GM21447 (cell line): ENCODE measurements at regions not wholly inside any gene's neighbourhood (a gene's known extent, or its start where the extent isn't known, plus 50 kb on each side); places are given as distances from the start of the nearest gene placed in this dataset.

Source experiments
- ATAC-seq: cut with Tn5 transposase; IDR thresholded peaks from one replicate; pipeline ENCODE4 v1.9.1; 2021; ENCODE audit not compliant: unreplicated experiment

DNA sequence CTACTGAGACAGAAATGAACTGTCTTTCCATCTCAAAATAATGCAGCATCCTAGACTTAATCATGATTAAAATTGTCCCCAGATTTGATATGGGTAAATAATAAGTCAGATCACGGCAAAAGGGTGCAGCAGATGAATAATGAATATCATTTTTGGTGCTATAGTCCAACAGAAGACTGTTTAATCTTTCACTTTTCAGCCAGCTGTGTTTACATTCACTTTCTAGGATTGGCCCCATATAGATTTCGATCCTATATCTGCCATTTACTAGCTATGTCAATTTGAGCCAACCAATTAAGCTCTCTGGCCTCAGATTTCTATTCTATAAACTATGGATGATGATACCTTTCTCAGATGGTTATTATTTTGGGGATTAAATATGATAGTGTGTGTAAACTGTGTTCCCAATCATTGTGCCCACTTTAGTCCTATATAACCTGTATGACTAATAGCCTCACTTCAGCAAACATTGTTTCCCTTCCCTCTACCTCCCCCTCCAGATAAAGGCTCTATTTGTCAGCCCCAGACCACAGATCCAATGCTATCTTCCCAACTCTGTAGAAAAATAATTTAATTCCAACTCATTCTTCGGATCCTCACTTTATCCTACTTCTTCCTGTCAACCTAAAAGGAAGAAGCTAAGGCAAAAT is 53.6 kb upstream of the NT5E start:
- no peak for ATAC-seq

- ATAC-seq = no peak
Measured at GRCh38 chr6:85395746-85396145, 54.1 kb upstream of the NT5E start.

- no peak for ATAC-seq
Measured at GRCh38 chr6:85394853-85395538, 54.9 kb upstream of the NT5E start.

DNA sequence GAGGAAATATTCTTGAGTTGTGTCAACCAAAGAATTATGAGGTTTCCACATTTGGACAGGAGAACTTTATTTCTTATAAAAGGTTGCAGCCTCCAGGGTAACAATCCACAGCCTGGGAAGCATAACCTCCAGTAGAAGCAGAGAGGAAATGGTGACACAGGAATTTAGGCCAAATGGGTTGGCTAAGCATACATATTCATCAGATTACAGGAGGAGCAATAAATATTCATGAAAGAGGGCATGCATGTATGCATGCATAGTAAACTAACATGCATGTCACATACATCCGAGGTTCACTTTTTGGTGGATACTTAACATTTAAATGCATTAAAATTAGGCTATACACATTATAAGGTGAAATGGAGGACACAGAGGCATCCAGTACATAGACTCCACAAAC is 55.7 kb upstream of the NT5E start:
- ATAC-seq = no peak

DNA sequence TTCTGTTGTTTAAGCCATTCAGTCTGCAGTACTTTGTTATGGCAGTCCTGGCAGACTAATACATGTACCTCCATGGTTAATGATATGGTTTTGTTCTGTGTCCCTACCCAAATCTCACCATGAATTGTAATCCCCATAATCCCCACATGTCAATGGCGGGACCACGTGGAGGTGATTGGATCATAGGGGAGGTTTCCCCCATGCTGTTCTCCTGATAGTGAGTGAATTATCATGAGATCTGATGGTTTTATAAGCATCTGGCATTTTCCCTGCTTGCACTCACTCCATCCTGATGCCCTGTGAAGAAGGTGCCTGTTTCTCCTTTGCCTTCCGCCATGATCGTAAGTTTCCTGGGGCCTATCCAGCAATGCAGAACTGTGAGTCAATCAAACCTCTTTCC is 57.5 kb upstream of the NT5E start:
- no peak for ATAC-seq

DNA sequence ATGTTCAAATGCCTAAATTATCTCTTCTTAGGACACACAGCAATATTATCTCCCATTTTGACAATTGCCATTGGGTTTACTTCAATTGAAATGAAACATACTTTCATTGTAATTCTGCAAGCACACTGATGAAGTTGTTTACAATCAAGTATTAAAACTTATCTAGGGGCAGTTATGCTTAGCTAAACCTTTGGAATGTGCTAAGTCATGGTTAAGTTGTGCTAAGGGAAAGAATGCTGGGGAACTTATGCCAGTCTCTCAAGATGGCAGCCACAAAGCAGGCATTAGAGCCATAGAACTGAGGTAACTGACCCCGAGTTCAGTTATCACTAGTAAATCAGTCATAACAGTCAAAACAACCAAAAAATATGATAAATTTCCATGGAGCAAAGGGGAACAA is 59.1 kb upstream of the NT5E start:
- ATAC-seq = no peak

GRCh38 chr6:85390105-85390728 is 59.7 kb upstream of the NT5E start:
- ATAC-seq = no peak

DNA sequence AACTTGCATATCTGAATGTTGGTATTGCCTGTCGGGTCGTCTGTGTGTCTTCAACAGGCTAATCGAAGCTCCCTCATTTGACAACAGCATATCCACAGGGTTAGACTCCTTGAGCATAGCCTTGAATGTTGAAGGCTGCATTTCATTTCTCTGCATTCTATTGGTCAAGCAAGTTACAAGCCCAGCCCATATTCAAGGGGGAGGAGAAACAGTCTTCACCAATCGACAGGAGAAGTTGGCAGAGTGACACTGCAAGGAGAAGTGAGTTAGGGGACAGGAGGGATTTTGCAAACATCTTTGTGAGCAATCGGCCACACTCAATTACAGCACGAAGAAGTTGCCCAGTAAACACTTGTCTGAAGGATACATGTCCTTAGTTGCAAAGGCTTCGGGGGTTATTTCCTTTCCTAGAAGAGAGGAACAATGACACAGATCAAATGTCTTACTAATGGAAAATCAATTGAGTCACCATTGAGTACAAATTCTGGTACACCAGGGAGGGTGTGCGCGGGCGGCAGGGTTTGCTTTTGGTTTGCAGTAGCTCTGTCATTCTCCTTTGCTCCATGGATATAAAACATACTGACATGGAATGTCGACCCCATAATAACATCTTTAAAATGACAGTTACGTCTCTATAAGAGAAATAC is 60.6 kb upstream of the NT5E start:
- ATAC-seq = no peak

DNA sequence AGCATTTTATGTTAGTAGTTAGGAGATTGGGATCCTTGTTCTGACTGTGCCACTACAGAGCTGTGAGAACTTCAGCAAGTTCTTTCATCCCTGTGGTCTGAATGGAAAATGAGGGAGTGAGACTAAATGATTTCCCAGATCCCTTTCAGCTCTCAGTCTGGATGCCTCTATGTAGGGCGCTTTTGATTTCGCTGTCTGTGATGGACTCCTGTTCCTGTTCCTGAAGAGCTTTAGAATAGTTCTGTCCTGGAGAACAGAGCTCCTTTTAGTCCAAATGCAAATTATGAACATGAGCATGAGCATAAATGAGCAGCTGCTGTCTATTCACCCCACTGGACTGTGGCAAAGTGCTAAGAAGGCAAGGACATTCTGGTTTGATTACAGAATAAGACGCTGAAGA is 61.4 kb upstream of the NT5E start:
- ATAC-seq = no peak

DNA sequence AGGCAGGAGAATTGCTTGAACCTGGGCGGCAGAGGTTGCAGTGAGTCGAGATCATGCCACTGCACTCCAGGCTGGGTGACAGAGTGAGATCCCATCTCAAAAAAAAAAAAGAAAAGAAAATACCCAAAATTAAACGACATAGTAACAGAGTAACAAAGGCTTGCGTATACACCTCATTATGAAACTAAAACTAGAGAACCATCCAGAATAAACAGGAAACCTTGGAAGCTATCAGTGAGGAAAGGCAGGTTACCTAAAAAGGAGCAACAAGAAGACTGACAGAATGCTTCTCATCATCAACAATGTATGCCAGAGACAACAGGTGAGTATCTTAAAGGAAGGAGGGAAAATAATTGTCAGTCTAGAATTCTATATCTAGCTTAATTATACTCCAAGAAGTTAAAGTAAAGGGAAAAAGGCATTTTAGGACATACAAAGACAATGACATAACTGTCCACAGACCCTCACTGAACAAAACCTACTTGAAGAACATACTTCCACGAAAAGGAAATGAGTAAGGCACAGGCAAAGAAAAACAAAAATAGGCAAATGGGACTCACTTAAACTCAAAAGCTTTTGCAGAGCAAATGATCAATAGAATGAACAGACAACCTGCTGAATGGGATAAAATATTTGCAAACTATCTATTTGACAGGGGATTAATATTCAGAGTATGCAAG is 64.1 kb upstream of the NT5E start:
- ATAC-seq = no peak

DNA sequence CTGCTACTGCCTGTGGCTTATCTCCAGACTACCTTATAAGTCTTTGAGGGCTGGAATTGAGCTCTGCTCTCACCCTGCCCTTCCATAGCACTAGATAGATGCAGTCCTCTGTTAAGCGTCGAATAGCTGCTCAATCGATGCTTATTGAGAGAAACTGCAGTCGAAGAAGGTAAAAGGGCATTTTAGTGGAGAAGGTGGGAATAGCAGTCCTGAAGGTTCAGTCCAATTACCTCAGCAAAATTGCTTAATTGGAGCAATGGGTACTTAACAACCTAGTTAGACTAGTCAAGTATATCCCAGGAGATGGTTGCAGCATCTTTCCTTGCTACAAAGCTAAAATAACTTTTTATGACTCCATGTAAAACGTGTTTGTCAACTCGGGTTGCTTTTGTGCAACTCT is 66.8 kb upstream of the NT5E start:
- no peak for ATAC-seq

GRCh38 chr6:85382541-85382940 is 67.3 kb upstream of the NT5E start:
- ATAC-seq = no peak

GRCh38 chr6:85372915-85373270 is 77.0 kb upstream of the NT5E start:
- no peak for ATAC-seq

- no peak for ATAC-seq
Measured at GRCh38 chr6:85372188-85372914, 77.5 kb upstream of the NT5E start.

DNA sequence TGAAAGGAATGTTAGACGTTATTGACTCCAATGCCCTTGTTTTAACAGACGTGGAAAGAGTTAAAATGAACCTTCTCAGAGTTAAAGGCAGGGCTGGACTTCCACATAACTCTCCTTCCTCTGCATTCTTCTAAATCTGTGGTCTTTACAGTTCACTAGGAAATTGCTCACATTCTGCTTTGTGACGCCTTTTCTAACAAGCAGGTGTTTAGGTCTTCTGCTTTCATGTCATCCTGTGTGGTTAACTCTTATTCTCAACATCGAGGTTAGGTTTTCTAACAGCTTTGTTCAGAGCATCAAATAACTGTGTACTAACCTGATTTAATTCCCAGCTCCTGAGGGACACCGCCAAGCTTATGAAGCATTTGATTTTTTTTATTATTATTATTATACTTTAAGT is 81.3 kb upstream of the NT5E start:
- ATAC-seq = no peak

DNA sequence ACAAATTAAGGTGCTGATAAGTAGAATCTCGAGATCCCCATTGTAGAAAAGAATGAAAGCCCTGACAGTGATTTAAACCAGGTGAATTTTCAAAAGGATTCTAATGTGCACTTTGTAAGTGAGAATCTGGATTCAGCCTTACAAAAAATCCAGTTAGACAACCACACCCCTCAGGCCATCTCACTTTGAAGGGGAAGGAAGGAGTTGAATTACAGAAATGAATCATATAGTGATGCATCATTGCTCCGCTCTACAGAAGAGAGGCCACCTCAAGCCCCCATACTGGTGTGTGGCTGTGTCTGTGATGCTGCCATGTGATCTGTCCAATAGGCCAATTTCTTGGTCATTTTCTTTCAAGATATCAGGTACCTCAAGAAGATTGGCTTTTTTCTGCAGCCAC is 85.5 kb upstream of the NT5E start:
- ATAC-seq = no peak

- ATAC-seq = no peak
Measured at GRCh38 chr6:85363870-85364269, 86.0 kb upstream of the NT5E start.

- ATAC-seq = no peak
Measured at GRCh38 chr6:85362652-85363310, 87.1 kb upstream of the NT5E start.

GRCh38 chr6:85361643-85362014 is 88.3 kb upstream of the NT5E start:
- ATAC-seq = no peak
